OCI-LY1 (cell line): ENCODE measurements at regions not wholly inside any gene's neighbourhood (a gene's known extent, or its start where the extent isn't known, plus 50 kb on each side); places are given as distances from the start of the nearest gene placed in this dataset.

Experiments
- CTCF ChIP-seq: fragments of 200-600 bp; sonication (generic), shearing (Covaris generic); IDR thresholded peaks from 2 replicates; pipeline ENCODE4 v1.5.1; 2017; ENCODE audit warnings: mild to moderate bottlenecking, antibody characterized with exemption, low read length, moderate library complexity, mixed read lengths
- EZH2 ChIP-seq: fragments of 200-600 bp; sonication (generic), shearing (Covaris generic); IDR thresholded peaks from 2 replicates; pipeline ENCODE4 v1.8.0; 2017; ENCODE audit warnings: borderline replicate concordance, mixed run types, mild to moderate bottlenecking, antibody characterized with exemption, low read length, moderate library complexity, mixed read lengths

DNA sequence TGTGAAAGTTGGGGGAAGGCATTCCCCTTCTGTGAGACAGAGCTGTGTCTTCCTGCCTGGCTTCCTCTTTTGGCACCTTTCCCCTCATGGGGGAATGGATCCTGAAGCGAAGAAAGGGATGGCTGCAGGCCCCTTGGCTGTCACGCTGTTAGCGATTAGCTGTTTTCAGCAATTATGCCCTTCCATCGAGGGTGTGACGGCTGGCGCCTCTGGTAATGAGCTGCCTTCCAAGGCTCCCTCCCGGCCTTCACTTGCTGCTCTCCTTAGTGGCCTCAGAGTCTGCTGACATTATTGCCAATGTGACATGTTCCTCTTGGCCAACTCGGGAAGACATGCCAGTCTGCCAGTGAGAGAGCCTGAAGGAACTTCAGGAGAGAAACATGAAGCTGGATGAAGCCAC is 162.1 kb downstream of the ZIC5 start:
- TF ChIP-seq CTCF = no peak
- TF ChIP-seq EZH2 = no peak
